ENCODE measurements at regions not wholly inside any gene's neighbourhood (a gene's known extent, or its start where the extent isn't known, plus 50 kb on each side); places are given as distances from the start of the nearest gene placed in this dataset.

- WGBS = 94% methylated on average over 5 of the region's 5 CpGs
- Histone ChIP-seq H3K27ac (ENCODE audit: low read depth in 1 of 2, low read length in 1 of 2) (no peak overlapping the region), H3K9me3 (ENCODE audit: control insufficient read depth in 2 of 2, insufficient read depth in 1 of 2, low read length in 1 of 2) (no peaks in the 10 kb centered on the region), H3K4me1 (ENCODE audit: control insufficient read depth in 2 of 2, insufficient read depth in 2 of 2, low read length in 2 of 2) (no peaks in the 10 kb centered on the region), H3K36me3 (ENCODE audit: control insufficient read depth in 2 of 2, insufficient read depth in 2 of 2, low read length in 1 of 2) (no peaks in the 10 kb centered on the region), H3K27me3 (ENCODE audit: control insufficient read depth in 2 of 2, insufficient read depth in 1 of 2, low read length in 1 of 2) (no peaks in the 10 kb centered on the region), H3K4me3 (ENCODE audit: low read length in 2 of 2) (no peak overlapping the region)
- DNase-seq (ENCODE audit: low read depth in 6 of 9, low spot score in 9 of 9) = no peak
These were observed 60.9 kb upstream of the FAM47B start for GRCh38 chrX:34881671-34882070.

- 89% methylated on average over 2 of the region's 2 CpGs for WGBS
These were observed 57.8 kb upstream of the FAM47B start for GRCh38 chrX:34884817-34885216.

GRCh38 chrX:34886011-34886410, 56.6 kb upstream of the FAM47B start:
- WGBS = 89% methylated on average over 1 of the region's 1 CpG

More at GRCh38 chrX:34884817-34885216, 57.8 kb upstream of the FAM47B start:
- no peaks in the 10 kb centered on the region for H3K9me3 ChIP-seq (ENCODE audit: control insufficient read depth in 2 of 2, insufficient read depth in 1 of 2, low read length in 1 of 2)
- no peak overlapping the region for H3K27ac ChIP-seq (ENCODE audit: low read depth in 1 of 2, low read length in 1 of 2)
- H3K27me3 ChIP-seq (ENCODE audit: control insufficient read depth in 2 of 2, insufficient read depth in 1 of 2, low read length in 1 of 2) = no peaks in the 10 kb centered on the region
- no peaks in the 10 kb centered on the region for H3K4me1 ChIP-seq (ENCODE audit: control insufficient read depth in 2 of 2, insufficient read depth in 2 of 2, low read length in 2 of 2)
- DNase-seq (ENCODE audit: low read depth in 6 of 9, low spot score in 9 of 9) = no peak
- no peak overlapping the region for H3K4me3 ChIP-seq (ENCODE audit: low read length in 2 of 2)
- no peaks in the 10 kb centered on the region for H3K36me3 ChIP-seq (ENCODE audit: control insufficient read depth in 2 of 2, insufficient read depth in 2 of 2, low read length in 1 of 2)

GRCh38 chrX:34891391-34891790, 51.2 kb upstream of the FAM47B start:
- 77% methylated on average over 3 of the region's 3 CpGs for WGBS
- no peaks in the 10 kb centered on the region for H3K4me1 ChIP-seq (ENCODE audit: control insufficient read depth in 2 of 2, insufficient read depth in 2 of 2, low read length in 2 of 2)

More at GRCh38 chrX:34886011-34886410, 56.6 kb upstream of the FAM47B start:
- Histone ChIP-seq H3K4me3 (ENCODE audit: low read length in 2 of 2) (no peak overlapping the region), H3K4me1 (ENCODE audit: control insufficient read depth in 2 of 2, insufficient read depth in 2 of 2, low read length in 2 of 2) (no peaks in the 10 kb centered on the region), H3K36me3 (ENCODE audit: control insufficient read depth in 2 of 2, insufficient read depth in 2 of 2, low read length in 1 of 2) (no peaks in the 10 kb centered on the region), H3K27me3 (ENCODE audit: control insufficient read depth in 2 of 2, insufficient read depth in 1 of 2, low read length in 1 of 2) (no peaks in the 10 kb centered on the region), H3K27ac (ENCODE audit: low read depth in 1 of 2, low read length in 1 of 2) (no peak overlapping the region), H3K9me3 (ENCODE audit: control insufficient read depth in 2 of 2, insufficient read depth in 1 of 2, low read length in 1 of 2) (no peaks in the 10 kb centered on the region)
- no peak for DNase-seq (ENCODE audit: low read depth in 6 of 9, low spot score in 9 of 9)

More at GRCh38 chrX:34891391-34891790, 51.2 kb upstream of the FAM47B start:
- Histone ChIP-seq H3K27me3 (ENCODE audit: control insufficient read depth in 2 of 2, insufficient read depth in 1 of 2, low read length in 1 of 2) (no peaks in the 10 kb centered on the region), H3K4me3 (ENCODE audit: low read length in 2 of 2) (no peak overlapping the region), H3K9me3 (ENCODE audit: control insufficient read depth in 2 of 2, insufficient read depth in 1 of 2, low read length in 1 of 2) (no peaks in the 10 kb centered on the region), H3K36me3 (ENCODE audit: control insufficient read depth in 2 of 2, insufficient read depth in 2 of 2, low read length in 1 of 2) (no peaks in the 10 kb centered on the region), H3K27ac (ENCODE audit: low read depth in 1 of 2, low read length in 1 of 2) (no peak overlapping the region)
- DNase-seq (ENCODE audit: low read depth in 6 of 9, low spot score in 9 of 9) = no peak
